ENCODE measurements at regions not wholly inside any gene's neighbourhood (a gene's known extent, or its start where the extent isn't known, plus 50 kb on each side); places are given as distances from the start of the nearest gene placed in this dataset.
"Not testable (repeated sequence)": the region's sequence is repeated elsewhere in the genome, so short reads cannot be mapped to it uniquely, and the experiment has no call there.

DNA sequence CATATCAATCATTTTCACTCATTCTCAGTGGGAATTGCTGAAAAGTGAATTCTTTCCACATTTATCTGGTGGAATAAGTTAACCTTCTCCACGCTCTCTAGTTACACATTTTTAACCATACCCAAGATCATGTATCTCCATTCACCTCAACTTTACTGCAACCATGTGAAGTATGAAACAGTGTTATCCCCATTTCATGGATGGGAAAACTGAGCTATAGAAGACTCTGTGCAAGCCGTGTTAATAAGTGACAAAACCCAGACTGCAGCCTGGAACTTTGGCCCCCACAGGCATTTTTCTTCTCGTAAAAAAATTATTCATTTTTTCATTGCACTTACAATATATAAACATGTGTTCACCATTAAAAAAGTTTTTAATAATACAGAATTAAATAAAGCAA, 82.4 kb upstream of the CCND2 start:
- DNase-seq, result no peak

DNA sequence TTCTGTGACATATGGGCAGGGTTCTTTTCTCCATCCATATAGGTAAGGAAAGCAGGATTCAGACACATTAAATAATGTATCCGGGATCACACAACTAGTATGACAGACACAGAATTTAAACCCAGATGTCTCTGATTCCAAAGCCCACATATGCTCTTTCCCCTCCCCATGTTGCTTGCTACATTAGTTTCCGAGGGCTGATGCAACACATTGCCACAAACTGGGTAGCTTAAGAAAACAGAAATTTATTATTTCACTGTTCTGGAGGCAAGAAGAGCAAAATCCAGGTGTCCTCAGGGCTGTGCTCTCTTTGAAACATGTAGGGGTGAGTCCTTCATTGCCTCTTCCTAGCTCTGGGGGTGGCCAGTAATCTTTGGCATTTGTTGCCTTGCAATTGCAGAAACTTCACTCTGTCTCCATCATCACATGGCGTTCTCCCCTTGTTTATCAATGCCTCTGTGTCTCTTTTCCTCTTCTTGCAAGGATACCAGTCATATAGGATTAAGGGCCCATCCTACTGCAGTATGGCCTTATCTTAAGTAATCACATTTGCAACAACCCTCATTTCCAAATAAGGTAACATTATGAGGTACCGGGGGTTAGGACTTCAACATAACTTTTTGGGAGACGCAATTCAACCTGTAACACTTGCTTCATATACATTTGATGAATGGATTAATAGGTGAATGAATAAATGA, 83.0 kb upstream of the CCND2 start:
- no peak for DNase-seq

DNA sequence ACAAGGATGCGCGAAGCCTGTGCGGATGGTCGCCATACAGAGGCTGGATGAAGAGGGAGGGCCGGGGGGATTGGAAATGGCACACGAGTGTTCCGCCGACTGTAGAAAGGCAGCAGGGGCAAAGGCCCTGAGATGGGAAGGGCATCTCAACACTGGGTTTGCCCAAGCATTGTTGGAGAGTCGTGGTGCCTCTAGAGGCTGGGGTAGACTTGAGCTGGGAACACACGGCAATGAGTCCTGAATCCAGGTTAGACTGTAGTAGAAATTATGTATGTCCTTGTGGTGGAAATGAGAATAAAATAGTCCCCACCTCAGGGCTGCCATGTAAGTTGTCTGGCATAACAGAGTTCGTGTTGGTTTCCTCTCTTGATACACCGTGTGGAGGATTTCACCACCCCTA, 83.8 kb upstream of the CCND2 start:
- DNase-seq, result no peak

DNA sequence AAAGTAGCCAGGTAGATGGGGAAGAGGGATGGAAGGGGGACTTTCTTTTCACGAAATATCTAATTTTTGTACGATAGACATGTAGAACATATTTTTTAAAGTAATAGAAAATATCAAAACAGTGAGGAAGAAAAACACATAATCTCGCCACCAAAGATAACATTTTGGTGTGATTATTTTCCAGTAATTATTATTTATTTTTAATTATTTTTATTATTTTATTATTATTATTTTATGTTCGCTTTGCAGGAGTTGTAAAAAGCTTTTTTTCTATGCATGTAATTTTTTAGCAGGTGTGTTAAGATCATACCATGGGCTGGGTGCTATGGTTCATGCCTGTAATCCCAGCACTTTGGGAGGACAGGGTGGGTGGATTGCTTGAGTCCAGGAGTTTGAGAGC, 85.6 kb upstream of the CCND2 start:
- no peak for DNase-seq

DNA sequence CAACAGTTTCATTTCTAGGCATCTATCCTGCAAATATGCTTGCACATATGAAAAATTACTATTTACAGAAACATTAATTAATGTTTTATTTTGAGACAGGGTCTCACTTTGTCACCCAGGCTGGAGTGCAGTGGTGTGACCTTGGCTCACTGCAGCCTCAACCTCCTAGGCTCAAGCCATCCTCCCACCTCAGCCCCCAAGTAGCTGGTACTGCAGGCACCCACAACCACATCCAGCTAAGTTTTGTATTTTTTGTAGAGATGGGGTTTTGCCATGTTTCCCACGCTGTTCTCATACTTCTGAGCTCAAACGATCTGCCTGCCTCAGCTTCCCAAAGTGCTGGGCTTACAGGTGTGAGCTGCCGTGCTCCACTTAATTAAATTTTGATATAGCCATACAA, 86.2 kb upstream of the CCND2 start:
- DNase-seq, result not testable (repeated sequence)

DNA sequence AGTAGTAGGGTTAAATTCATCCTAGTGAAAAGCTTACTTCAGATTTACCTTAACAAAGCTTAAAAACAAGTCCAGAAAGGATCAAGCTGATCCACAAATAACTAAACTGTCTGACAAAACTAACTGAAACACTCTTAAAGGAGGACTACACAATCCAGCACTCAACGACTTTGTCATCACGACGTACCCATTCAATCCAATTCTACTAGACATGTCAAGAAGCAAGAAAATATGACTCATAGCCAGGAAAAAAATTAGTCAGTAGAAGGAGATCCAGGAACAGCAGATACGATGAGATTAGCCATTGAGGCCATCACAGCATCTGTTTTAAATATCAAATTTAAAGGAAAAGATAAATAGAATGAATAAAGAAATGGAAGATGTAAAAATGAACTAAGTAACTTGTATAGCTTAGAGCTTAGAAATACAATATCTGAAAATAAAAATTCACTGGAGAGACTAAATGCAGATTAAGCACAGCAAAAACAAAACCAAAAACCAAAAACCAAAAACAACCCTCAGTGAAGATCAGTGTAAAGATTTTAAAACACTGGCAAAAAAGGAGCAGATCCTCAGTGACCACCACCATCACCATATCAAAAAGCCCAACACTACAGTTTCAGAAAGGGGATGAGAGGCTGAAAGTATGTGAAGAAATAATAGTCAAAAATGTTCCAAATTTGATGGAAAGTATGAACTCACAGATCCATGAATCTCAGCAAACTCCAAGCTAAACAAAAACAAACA, 95.0 kb upstream of the CCND2 start:
- DNase-seq, result no peak

DNA sequence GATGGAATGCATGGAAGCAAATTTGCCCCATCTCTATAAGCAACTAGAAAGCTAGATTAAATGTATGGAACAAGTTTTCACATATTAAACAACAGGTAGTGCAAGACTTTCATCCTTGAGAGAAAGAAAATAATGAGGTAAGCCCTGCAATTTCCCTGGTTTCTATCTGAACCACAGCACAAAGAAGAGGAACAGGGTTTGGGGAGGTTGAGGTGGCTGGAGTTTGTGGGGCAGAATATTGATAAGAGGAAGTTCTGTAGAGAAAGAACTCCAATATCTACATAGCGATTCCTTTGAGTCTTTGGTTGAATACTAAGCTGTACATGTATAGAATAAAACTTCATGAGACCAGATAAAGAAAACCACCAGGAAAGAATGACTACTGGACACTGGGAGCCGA, 96.3 kb upstream of the CCND2 start:
- DNase-seq, result no peak

DNA sequence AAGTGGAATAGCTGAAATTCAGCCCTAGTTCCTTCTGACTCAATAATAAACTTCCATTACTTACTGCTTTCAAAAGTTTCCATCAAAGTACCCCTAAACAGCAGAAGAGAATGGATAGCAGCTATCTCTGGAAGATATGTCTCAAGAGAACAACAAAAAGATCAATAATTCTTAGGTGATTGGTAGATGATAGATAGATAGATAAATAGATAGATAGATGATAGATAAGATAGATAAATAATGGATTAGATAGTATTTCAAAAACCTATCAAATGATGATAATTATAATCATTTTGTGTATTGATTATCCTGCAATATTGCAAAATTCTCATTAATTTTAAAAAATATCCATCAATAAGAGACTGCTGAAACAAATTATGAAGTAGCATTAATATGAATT, 97.4 kb upstream of the CCND2 start:
- DNase-seq, result no peak

DNA sequence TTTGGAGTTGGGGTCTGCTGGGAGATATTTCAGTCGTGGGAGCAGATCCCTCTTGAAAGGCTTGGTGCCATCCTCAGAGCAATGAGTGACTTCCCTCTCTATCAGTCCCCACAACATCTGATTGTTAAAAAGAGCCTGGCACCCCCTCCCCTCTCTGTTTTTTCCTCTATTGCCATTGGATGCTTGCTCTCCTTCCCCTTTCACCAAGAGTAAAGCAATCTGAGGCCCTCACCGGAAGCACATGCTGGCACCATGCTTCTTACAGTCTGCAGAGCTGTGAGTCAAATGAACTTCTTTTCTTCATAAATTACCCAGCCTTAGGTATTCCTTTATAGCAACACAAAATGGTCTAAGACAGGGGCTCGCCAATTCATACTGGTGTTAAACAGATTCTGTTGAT, 99.1 kb upstream of the CCND2 start:
- no peak for DNase-seq

DNA sequence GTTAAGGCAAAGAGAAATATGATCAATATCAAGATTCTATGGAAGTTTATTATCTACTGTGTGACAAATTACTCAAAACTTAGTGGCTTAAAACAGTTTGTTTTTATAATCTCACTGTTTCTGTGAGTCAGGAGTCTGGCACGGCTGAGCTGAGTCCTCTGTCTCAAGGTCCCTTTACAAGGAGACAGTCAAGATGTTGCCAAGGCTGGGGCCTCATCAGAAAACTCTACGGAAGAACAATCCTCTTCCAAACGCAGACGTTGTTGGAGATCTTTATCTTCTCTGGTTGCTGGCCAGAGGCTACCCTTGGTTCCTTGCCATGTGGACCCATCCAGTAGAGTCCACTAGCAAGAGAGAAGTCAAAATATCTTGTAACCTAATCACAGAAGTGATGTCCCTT, 100.6 kb upstream of the CCND2 start:
- no peak for DNase-seq

DNA sequence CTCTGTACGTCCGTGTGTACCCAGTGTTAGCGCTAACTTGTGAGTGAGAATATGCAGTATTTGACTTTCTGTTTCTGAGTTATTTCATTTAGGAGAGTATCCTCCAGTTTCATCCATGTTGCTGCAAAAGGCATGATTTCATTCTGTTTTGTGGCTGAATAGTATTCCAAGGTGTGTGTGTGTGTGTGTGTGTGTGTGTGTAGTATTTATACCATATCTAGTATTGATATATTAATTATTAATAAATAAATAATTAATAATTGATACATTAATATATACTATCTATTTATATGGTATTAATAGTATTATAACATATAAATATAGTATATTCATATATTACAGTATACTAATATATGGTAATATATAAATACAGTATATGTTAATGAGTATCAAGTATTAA, 101.8 kb upstream of the CCND2 start:
- no peak for DNase-seq

DNA sequence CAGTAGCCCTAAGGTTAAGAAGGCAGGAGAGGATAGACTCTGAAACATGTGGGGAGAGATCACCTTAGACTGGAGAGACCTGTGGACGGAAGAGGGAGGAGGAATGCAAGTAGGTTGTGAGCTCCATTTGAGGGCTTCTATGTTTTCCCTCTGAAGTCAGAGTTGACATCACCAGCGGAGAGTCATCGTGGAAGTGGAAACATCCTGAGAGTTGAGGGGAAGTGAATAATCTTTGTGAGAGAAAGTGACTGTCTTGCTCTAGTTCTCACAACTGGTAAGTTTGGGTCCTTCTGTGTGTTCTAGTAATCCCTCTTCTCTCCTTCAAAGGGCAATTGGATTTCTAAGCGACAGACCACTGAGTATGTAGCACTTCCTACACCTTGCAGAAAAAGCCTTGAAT, 103.6 kb upstream of the CCND2 start:
- DNase-seq, result no peak

DNA sequence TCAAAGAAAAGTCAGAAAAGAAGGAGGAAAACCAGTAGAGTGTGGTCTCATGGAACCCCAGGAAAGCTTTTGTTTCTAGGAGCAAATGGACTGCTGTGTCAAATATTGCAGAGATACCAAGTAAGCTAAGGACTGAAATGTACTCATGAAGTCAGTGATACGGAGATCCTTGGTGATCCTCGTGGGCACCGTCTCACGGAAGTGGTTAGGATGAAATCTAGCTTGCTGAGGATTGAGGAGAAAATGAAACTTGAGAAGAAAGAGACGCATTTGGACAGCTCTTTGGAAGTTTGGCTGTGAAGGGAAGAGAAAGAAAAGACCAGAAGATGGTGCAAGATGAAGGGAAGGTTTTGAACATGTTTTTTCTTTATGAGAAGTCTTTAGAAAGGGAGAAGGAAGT, 104.0 kb upstream of the CCND2 start:
- no peak for DNase-seq

DNA sequence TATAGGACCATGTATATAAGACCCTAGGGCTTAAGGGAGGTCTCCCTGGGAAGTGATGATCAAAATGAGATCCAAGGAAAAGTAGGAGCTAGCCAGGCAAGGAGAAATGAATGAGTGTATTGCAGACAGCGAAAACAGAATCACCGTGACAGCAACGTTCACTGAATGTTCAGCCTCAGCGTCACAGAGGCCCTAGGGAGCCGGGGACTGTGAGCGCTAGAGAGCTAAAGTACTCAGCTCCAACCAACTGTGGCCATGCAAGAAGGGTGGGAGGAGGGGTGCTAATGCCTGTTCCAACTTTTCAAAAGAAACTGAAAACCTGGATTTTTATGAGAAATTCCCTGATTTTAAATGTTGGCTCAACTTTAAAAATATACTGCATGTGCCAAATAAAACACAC, 105.5 kb upstream of the CCND2 start:
- peak in 1 of 2 donors; percentile 15 for DNase-seq

DNA sequence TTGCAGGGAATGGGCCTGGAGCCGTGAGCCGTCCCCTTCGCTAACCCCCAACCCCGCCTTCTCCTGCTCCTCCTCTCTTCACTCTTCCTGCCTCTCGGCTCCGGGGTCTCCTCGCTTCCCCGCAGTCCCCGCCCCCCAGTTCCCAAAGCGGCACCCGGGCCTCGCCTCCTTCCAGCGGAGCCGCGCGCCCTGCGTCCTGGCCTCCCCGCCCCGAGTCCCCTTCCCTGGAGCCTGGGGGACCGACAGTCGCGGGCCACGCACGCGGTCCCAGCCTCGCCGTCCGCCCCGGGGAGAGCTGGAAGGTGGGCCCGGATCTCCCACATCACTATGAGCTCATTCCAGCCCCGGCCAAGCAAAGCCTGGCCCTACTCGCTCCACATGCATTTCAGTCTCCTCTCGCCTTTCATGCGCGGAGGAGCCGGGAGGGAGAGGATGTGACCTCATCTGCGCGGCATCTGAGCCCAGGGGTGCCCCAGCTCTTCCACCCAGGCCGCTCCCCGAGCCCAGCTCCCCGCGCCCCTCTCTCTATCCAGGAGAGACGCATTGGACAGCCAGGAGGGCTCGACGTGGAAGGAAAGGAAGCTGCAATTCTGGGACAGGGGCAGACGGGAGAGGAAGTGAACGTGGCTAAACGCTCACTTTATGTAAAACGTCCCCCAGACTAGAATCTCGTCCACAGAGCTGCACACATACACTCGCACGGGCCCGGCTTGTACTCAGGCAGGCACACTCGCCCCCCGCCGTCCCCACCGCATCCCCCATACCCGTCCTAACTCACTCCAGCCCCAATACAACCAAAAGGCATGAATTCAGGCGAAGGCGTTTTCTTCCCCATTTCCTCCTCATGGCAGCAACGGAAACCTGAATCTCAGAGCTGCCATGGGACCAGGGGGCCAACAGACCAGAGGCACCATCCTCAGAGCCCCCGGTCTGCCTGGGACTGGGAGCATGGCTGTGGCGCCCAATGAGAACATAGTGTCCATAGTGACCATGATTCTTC, 108.7 kb upstream of the CCND2 start:
- DNase-seq, result peak; percentile 58 to 65

DNA sequence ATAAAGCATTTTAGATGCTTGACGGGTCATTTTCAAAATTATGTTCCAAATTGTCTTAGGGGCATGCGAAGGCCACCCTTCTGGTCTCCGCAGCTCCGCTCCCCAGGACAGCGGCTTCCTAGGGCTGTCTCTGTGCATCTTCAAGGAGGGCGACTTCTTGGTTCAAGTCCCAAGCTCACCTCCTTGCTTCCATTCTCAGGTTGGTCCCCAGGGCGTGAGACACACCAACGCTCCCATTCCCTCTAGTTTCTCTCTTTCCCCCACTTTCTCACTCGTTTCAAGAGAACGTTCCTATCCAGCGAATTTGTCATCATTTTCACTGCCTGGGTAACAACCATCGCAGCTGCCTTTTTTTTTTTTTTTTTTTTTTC, 109.4 kb upstream of the CCND2 start:
- DNase-seq, result no peak

DNA sequence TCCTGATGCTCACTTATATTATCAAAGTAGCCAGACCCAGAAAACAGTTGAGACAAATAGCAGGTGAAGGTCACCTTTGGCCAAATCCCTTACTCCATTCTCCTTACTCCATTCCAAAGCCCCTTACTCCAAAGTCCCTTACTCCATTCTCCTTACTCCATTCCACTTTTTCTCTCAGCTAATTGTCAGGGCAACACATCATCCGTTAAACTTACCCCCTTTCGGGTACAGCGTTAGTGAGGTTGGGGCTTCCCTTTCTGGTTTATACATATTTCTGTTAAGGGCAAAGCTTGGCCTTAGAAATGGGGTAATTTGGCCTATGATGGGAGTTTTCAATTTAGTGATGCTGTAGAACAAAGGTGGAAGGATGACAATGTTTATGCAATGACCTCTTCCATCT, 111.8 kb upstream of the CCND2 start:
- DNase-seq, result no peak

DNA sequence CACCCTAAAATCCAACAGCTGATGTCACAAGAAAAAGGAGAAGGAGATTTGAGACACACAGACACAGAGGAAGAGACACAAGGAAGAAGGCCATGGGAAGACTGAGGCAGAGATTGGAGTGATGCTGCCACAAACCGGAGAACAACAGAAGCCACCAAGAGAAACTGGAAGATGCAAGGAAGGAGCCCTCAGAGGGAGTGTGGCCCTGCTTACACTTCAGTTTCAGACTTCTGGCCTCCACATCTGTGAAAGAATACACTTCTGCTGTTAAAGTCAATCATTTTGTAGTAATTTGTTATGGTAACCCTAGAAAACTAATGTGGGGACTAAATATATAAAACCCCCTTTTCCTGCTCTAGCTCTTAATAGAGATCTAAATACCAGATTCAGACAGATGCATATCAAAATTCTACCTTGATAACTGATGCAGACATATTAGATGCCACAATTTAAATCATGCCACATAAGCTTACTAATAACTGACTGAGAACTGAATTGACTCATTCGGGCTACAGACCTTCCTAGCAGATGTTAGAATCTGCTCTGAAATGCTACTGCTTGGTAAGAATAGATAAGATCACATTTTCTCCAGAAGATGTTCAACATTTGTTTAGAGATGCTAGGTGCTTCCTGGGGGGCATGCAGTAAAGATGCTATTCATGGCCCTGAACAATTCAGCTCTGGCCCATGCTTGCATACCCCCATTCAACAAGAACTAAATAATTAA, 113.1 kb upstream of the CCND2 start:
- no peak for DNase-seq

DNA sequence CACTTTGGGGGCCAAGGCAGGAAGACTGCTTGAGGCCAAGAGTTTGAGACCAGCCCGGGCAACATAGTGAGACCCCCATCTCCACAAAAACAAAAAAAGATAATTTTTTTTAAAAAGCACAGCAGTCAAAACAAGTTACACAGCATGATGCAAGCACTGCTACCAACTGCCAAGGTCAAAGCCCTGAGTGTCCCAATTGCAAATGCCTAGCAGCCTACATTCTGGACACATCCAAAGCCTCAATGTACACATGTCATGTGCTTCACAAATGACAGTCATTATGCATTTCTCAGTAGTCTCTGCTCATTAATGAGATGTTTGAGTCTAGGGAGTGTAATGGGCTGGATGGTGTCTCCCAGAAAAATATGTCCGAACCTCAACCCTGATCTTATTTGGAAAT, 113.7 kb upstream of the CCND2 start:
- DNase-seq, result no peak

DNA sequence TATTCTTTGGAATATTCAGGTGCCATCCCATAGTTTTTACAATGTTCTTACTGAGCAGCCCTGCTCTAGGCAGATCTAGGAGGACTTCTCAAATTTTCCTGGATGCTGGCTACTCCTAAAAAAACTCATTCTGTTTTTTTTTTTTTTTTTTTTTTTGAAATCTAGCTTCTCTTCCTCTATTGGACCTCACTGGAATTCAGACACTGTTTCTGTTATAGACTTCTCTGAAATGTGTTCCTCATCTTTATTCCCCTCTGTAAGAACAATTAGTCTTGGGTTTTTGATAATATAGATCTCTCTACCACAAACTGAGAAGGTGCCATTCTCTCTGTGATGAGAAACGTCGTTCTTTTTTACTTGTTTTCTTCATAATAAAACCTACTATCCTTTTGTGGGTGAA, 115.3 kb upstream of the CCND2 start:
- no peak for DNase-seq

DNA sequence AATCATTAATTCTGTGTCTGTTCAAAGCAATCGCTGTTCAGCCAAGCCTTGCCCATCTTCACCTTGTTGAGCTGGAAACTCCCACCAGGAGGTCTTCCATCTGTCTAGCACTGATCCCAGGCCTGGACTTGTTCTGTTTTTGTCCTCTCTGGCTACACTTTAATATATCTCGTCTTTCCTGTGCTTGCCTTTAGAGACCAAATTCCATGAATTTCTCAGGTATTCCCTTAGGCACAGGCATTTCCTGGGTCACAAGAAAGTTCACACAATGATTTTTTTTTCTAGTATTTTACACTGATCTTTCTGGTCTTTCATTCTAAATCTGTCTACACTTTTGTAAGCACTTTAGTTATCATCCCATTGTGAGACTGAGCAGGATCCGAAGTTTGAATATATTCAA, 116.4 kb upstream of the CCND2 start:
- DNase-seq, result no peak

DNA sequence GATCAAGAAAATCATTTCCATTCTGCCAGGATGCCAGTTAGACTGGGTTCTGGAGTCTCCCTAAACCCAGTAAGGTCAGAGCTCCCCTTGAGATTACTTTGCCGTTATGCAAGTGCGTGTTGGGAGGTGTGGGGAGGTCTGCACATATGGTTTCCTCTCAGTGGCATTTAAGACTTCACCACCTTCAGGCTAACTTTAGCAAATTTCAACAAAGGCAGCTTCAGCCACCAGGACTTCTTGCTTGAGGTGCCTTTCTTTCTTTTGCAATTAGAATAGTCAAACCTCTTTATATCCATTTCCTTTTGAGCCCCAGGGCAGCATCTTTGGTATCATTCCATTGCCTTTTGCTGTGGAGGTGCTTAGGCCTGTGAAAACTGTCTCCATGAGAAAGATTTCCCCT, 117.2 kb upstream of the CCND2 start:
- DNase-seq, result no peak

DNA sequence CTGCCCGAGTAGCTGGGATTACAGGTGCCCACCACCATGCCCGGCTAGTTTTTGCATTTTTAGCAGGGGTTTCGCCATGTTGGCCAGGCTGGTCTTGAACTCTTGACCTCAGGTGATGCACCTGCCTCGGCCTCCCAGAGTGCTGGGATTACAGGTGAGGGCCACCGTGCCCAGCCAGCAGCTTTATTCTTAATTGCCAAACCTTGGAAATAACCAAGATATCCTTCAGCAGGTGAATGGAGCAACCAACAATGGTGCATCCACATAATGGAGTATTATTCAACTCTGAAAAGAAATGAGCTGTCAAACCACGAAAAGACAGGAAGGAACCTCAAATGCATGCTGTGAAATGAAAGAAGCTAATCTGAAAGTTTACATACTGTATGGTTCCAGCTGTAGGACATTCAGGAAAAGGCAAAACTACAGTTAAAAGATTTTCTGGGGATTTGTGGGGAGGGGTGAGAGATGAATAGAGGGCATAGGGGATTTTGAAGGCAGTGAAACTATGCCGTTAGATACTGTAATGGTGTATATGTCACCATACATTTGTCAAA, 118.8 kb upstream of the CCND2 start:
- DNase-seq, result no peak

Data from CD4-positive, alpha-beta T cell treated with Interleukin-1 beta for 1 hour (primary cell).